GM13976 (cell line): ENCODE measurements at regions not wholly inside any gene's neighbourhood (a gene's known extent, or its start where the extent isn't known, plus 50 kb on each side); places are given as distances from the start of the nearest gene placed in this dataset.

ENCODE experiments used
- DNase-seq: peaks from one replicate; pipeline ENCODE4 v3.0.0; 2012; ENCODE audit warnings: low spot score
- in situ Hi-C: fragments of 300-500 bp; cut with MboI; formaldehyde crosslinking; loops from one replicate; pipeline ENCODE4 v1.12.0; 2022; ENCODE audit warnings: low sequenced_read_pairs, mixed read lengths, inconsistent platforms; ENCODE audit not compliant: unreplicated experiment
- TF ChIP-seq, protein P1 (sequence below): IDR thresholded peaks from 2 replicates; pipeline ENCODE4 v1.5.1; 2012; ENCODE audit warnings: borderline replicate concordance, mild to moderate bottlenecking; ENCODE audit not compliant: insufficient read depth; ENCODE audit errors: extremely low read depth, missing control alignments, control extremely low read depth

DNA sequence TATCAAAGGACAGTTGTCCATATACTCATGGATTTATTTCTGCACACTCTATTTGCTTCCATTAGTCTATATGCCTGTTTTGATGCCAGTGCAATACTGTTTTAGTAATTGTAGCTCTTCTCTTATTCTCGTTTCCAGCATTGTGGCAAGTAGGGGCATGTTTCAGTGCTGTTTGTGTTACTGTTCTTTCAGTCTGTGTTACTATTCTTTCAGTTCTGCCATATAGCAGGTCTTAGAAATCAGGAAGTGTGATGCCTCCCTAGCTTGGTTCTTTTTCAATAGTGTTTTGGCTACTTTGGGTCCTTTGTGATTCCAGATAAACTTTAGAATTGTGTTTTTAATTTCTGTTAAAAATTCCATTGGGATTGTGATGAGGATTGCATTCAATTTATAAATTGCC, 180.5 kb upstream of the PTPRD start:
- in situ Hi-C loops, result no loop called here
- no peak for DNase-seq
- TF ChIP-seq, protein P1, sequence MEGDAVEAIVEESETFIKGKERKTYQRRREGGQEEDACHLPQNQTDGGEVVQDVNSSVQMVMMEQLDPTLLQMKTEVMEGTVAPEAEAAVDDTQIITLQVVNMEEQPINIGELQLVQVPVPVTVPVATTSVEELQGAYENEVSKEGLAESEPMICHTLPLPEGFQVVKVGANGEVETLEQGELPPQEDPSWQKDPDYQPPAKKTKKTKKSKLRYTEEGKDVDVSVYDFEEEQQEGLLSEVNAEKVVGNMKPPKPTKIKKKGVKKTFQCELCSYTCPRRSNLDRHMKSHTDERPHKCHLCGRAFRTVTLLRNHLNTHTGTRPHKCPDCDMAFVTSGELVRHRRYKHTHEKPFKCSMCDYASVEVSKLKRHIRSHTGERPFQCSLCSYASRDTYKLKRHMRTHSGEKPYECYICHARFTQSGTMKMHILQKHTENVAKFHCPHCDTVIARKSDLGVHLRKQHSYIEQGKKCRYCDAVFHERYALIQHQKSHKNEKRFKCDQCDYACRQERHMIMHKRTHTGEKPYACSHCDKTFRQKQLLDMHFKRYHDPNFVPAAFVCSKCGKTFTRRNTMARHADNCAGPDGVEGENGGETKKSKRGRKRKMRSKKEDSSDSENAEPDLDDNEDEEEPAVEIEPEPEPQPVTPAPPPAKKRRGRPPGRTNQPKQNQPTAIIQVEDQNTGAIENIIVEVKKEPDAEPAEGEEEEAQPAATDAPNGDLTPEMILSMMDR, result no peak

DNA sequence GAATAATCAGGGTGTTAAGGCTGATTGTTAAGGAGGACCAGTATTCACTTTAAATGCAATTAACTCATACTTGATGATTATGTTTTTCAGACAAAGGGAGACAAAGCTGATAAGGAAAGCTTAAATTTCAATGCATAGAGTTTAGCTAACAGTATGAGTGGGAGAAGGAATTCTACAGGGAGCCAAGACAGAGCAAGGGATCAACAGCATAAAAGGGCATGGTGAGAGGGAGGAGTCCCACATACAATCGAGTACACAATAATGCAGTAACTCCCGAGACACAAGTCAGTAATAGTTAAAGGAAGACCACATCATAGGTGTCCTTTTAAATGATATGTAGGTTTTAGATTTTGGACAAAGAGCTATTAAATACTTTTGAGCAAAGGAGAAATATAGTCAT, 191.7 kb upstream of the PTPRD start:
- in situ Hi-C loops, result no loop called here
- TF ChIP-seq, protein P1, result no peak
- no peak for DNase-seq

DNA sequence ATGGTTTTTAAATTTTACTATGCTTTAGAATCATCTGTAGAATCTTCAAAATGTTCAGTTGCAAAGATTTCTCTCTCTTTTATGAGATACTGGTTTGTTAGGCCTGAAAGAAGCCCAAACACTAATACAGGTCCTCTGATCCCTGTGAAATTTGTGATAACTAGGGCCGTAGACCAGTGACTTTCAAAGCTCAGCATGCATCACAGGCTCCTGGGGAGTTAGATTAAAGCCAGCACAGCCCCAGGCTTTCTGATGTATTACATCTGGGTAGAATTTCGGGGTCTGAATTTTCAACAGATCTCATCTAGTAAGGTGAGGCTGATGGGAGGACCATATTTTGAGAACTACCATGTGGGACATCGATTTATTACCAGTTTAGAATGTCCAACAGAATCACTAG, 194.1 kb upstream of the PTPRD start:
- TF ChIP-seq, protein P1, result no peak
- in situ Hi-C loops, result no loop called here
- no peak for DNase-seq

DNA sequence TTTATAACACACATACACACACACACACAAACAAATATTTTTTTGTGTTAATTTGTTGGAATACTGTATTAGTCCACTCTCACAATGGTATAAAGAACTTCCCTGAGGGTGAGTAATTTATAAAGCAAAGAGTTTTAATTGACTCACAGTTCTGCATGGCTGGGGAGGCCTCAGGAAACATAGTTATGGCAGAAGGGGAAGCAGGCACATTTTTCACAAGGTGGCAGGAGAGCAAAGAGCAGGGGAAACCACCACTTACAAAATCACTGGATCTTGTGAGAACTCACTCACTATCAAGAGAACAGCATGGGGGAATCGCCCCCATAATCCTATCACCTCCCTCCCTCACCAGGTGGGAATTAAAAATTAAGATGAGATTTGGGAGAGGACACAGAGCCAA, 205.4 kb upstream of the PTPRD start:
- DNase-seq, result no peak
- TF ChIP-seq, protein P1, result no peak
- in situ Hi-C loops, result no loop called here

DNA sequence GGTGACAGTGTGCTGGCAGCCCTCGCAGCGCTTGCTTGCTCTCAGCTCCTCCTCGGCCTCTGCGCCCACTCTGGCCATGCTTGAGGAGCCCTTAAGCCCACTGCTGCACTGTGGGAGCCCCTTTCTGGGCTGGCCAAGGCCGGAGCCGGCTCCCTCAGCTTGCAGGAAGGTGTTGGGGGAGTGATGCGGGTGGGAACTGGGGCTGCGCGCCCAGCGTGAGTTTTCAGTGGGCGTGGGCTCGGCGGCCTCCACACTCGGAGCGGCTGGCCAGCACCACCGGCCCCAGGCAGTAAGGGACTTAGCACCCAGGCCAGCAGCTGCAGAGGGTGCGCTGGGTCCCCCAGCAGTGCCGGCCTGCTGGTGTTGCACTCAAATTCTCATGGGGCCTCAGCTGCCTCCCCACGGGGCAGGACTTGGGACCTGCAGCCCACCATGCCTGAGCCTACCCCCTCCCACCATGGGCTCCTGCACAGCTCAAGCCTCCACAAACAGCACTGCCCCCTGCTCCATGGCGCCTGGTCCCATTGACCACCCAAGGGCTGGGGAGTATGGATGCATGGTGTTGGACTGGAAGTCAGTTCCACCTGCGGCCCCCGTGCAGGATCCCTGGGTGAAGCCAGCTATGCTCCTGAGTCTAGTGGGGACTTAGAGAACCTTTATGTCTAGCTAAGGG, 223.1 kb upstream of the PTPRD start:
- in situ Hi-C loops, result no loop called here
- TF ChIP-seq, protein P1, result no peak
- no peak for DNase-seq

DNA sequence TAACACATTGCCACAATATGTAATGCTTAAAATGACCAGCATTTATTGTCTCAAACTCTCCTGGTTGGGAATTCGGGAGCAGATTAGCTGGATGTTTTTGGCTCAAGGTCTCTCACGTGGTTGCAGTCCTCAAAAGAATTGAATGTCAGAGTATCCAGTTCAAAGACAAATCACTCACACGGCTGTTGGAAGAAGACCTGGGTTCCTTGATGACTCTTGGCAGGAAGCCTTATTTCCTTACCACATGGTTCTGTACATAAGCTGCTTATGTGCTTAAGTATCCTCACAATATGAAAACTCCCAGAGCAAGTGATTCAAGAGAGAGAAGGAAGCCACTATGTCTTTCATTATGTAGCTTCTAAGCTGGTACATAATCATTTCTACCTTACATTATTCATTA, 230.3 kb upstream of the PTPRD start:
- TF ChIP-seq, protein P1, result no peak
- in situ Hi-C loops, result no loop called here
- DNase-seq, result no peak
